Skeletal muscle satellite cell (primary cell): ENCODE measurements at regions not wholly inside any gene's neighbourhood (a gene's known extent, or its start where the extent isn't known, plus 50 kb on each side); places are given as distances from the start of the nearest gene placed in this dataset.
"Not testable (repeated sequence)": the region's sequence is repeated elsewhere in the genome, so short reads cannot be mapped to it uniquely, and the experiment has no call there.

Experiments used
- H3K27me3 ChIP-seq: 2 replicates; pipeline ENCODE4 v1.7.0; 2013; ENCODE audit warnings: low read length; ENCODE audit not compliant: control insufficient read depth, insufficient read depth
- H3K36me3 ChIP-seq: 2 replicates; pipeline ENCODE4 v1.7.0; 2013; ENCODE audit warnings: mild to moderate bottlenecking, control low read depth, low read length; ENCODE audit not compliant: insufficient read depth
- H3K4me1 ChIP-seq: 2 replicates; pipeline ENCODE4 v1.7.0; 2013; ENCODE audit warnings: low read length; ENCODE audit not compliant: control insufficient read depth, insufficient read depth
- H3K4me2 ChIP-seq: 2 replicates; pipeline ENCODE4 v1.7.0; 2013; ENCODE audit warnings: mild to moderate bottlenecking, low read length
- H3K4me3 ChIP-seq: 2 replicates; pipeline ENCODE4 v1.7.0; 2013; ENCODE audit warnings: low read length
- H3K9ac ChIP-seq: 2 replicates; pipeline ENCODE4 v1.7.0; 2013; ENCODE audit warnings: mild to moderate bottlenecking, low read depth, low read length, moderate library complexity
- H3K9me3 ChIP-seq: replicated peaks from 2 replicates; pipeline ENCODE4 v1.7.0; 2013; ENCODE audit warnings: mild to moderate bottlenecking, control low read depth, low read length

DNA sequence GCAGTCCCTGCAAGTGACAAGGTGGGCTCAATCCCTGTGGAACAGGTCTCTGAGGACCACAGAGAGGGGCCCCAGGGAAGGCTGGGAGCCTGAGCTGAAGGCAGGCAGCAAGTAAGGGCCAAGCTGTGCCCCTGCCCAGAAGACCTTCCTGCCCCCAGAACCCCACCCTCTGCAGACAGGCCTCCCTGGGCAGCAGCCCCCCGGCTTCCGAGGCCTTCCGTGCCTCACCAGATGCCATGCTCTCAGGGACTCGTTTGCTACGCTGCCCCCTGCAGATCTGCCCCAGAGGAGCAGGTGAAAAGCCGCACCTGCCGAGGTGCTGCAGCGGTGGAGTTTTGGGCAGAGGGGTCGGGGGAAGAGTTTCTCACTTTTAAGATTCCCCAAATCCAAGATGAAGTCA lies 125.4 kb upstream of the AKAP13 start:
- H3K4me2 ChIP-seq, H3K4me3 ChIP-seq, H3K36me3 ChIP-seq, H3K27me3 ChIP-seq, H3K9ac ChIP-seq, H3K9me3 ChIP-seq, H3K4me1 ChIP-seq: not testable (repeated sequence)

DNA sequence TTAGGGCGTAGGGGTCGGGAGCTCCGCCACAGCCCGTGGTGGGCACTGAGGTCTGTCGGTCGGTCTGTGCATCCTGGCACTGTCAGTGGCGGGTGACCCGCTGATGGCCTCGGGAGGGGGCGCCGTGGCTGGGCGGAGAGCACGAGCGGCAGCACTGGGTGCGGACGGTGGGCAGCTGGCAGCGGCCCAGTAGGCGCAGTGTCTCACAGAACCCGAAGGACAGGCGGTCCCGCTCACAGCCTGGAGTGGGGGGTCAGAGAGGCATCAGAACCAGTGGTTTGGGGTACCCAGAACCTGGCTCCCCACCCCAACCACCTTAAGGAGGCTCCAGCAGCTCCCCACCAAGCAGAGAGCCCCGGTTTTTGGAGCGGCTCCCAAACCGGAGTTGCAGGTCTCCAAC lies 124.9 kb upstream of the AKAP13 start:
- not testable (repeated sequence) for H3K4me1 ChIP-seq, H3K4me2 ChIP-seq, H3K4me3 ChIP-seq, H3K36me3 ChIP-seq, H3K27me3 ChIP-seq, H3K9ac ChIP-seq, H3K9me3 ChIP-seq

DNA sequence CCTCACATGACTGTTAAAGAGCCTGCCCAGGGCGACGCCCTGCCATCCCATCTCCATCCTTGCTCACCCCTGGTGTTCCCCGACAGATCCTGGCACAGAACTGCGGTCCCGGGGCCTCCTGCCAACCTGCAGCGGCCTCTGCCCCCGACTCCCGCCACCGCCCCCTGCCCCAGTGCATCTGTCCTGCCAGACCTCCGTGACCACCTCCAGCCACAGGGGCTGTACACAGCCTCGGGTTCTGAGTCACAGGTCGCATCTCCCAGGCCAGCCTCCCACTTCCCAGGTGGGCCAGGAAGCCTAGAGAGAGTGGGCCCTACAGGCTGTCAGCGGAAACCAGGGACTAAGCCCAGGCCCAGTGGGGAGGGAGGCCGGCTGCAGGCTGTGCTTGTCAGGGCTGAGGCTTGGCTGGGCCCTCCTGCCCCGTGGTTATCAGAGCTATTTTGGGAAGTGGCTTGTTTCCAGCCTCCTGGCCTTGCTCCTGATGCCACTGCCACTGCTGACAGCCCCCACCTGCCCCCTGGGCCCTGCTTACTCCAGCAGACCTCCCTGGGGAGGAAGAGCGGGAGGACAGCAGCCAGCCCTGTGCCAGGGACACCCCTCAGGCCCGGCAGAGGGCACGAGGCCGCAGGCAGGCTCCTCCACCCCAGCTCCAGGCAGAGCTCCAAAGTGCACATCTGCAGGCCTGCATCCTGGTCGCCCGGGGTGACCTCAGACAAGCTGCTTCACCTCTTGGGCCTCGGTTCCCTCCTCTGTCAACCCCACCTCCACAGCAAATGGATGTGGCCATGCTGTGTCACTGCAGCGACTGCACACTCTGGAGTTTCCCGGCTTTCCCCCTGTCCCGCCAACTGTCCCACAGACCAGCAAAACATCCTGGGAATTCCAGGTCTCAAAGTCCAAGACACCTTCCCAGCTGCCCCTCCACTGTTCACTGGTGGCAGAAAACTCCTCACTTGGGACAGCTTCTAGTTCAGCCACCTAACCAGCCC lies 124.1 kb upstream of the AKAP13 start:
- H3K9ac ChIP-seq, H3K4me3 ChIP-seq, H3K9me3 ChIP-seq: not testable (repeated sequence)

DNA sequence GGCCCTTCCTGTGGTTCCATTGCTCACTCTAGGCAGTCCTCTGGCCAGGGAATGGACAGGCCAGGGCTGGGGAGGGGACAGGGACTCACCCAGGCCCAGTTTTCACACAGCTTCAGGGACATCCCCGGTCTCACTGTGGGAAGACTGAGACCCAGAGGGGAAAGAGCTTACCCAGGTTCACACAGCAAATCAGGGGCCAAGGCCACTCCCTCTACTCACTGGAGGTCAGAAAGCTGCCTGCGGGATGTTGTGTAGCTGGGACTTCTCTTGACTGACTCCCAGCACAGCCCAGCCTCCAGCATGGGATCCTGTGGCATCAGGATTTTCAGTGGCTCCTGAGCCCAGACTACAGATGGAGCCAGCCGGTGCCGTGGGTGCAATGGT lies 122.3 kb upstream of the AKAP13 start:
- not testable (repeated sequence) for H3K4me1 ChIP-seq, H3K9ac ChIP-seq, H3K4me3 ChIP-seq, H3K9me3 ChIP-seq, H3K36me3 ChIP-seq, H3K27me3 ChIP-seq, H3K4me2 ChIP-seq

More for the DNA sequence above, 124.1 kb upstream of the AKAP13 start:
- not testable (repeated sequence) for H3K27me3 ChIP-seq, H3K4me1 ChIP-seq, H3K4me2 ChIP-seq, H3K36me3 ChIP-seq

DNA sequence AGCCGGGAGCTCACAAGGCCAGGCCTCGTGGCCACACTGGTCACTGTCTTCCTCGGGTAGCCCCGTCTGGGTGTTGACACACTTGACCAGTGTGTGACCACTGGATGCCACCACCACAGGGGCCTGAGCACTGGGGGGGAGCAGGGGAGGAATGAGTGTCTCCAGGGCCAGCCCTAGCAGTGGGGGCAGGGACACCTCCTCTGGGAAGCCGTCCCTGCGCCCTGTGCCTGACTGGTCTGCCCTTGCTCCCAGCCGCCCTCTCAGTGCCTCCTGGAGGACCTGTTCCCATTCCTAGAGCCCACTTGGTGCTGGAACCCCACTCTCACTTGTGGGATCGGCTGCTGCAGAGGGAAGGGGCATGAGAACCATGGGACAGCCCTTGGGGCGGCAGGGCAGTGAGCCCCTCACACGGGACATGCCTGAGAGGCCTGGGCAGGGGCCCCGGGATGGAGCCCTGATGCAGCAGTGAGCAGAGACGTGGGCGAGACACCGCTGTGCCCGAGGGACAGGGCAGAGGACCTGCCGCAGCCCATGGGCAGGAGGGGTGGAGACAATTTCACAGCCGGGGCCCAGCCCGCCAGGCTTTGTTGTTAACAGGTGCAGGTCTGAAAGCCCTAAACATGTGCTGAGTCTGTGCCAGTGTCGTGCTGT lies 121.7 kb upstream of the AKAP13 start:
- not testable (repeated sequence) for H3K9me3 ChIP-seq, H3K4me3 ChIP-seq

DNA sequence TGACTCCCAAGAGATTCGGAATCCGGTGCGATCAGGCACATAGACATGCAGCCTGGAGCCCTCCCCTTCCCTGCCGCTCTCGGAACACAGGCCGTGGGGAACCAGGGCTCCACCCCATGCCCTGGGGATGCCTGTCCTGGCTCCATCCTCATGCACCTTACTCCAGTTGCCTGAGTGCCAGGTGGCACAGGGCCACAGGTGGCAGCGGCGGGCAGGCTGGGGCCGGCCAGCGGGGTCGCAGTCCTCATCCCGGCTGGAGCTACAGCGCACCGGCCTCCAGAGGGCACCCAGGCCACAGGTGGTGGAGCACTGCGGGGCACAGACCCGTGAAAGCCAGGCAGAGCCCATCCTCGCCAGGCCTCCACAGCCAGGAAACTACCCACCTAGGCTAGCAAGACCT lies 119.9 kb upstream of the AKAP13 start:
- H3K27me3 ChIP-seq, H3K36me3 ChIP-seq, H3K4me3 ChIP-seq, H3K9ac ChIP-seq, H3K4me2 ChIP-seq, H3K4me1 ChIP-seq, H3K9me3 ChIP-seq: not testable (repeated sequence)

More for the DNA sequence above, 121.7 kb upstream of the AKAP13 start:
- not testable (repeated sequence) for H3K4me1 ChIP-seq, H3K27me3 ChIP-seq, H3K9ac ChIP-seq, H3K4me2 ChIP-seq, H3K36me3 ChIP-seq

DNA sequence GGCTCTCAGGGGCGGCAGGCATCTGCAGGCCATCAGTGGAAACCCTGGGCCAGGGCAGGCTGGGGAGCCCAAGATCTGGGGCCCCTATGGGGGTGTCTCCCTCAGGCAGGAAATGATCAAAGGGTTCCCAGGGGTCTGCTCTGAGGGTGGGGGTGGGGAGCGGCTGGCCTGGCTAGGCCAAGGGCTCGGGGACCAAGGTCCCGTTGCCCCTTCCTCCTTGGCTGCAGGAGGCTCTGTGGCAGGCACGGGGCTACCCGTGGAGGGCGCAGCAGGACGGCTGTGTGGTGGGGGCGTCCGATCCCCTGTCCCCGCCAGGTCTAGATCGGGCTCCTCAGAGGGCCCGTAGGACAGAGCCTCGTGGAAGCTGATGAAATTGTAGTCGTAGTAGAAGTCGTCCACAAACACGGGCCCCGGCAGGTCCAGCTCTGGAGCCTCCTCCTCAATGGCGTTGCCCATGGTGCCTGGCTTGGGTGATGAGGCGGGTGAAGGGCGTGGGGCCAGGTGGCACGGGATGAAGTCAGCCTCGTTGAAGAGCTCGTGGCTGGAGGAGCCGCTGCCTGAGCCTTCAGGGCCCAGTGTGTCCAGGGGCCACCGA lies 117.8 kb upstream of the AKAP13 start:
- not testable (repeated sequence) for H3K27me3 ChIP-seq, H3K4me2 ChIP-seq, H3K9ac ChIP-seq, H3K9me3 ChIP-seq, H3K36me3 ChIP-seq, H3K4me1 ChIP-seq, H3K4me3 ChIP-seq

DNA sequence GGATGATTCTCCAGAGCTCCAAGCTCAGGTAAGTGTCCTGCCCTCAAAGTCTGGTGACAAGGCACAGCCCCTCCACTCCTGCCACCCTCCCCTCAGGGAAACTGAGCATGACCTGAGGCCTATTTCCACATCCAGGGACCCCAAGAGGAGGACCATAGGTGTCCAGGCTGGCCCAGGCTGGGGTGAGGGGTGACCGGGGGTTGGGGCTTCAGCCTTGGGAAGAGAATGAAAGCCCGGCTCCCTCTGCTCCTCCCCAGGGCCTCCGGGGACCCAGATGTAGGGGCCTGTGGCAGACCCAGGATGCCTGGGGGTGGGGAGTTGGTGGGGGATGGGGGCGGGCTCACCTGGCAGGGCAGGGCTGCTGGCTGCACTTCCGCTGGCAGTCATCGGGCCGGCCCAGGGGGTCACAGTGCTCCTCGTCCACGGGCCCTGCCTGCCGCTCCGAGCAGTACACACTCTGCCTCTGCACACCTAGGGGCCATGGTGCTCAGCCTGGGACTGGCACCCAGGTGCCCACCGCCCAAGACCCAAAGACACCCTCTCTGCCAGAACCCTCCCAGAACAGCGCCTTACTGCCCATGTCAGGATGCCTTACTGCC lies 116.5 kb upstream of the AKAP13 start:
- H3K27me3 ChIP-seq, H3K4me2 ChIP-seq, H3K9me3 ChIP-seq, H3K9ac ChIP-seq, H3K4me3 ChIP-seq, H3K36me3 ChIP-seq, H3K4me1 ChIP-seq: not testable (repeated sequence)

DNA sequence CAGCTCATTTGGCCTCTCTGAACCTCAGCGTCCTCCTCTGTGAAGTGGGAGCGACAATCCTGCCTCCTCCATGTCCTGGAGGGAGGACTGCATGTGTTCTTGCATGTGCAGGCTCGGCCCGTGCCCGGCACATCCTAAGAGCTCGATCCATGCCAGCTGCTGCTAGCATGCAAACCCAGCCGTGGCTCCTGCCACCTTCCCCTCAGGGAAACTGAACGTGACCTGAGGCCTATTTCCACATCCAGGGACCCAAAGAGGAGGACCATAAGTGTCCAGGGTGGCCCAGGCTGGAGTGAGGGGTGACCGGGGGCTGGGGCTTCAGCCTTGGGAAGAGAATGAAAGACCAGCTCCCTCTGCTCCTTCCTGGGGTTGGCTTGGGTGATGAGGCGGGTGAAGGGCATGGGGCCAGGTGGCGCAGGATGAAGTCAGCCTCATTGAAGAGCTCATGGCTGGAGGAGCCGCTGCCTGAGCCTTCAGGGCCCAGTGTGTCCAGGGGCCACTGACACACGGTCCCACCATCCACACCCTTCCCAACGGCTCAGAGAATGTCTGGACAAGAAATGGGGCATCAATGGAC lies 115.7 kb upstream of the AKAP13 start:
- not testable (repeated sequence) for H3K9me3 ChIP-seq, H3K9ac ChIP-seq, H3K4me3 ChIP-seq, H3K4me1 ChIP-seq, H3K36me3 ChIP-seq, H3K27me3 ChIP-seq, H3K4me2 ChIP-seq

DNA sequence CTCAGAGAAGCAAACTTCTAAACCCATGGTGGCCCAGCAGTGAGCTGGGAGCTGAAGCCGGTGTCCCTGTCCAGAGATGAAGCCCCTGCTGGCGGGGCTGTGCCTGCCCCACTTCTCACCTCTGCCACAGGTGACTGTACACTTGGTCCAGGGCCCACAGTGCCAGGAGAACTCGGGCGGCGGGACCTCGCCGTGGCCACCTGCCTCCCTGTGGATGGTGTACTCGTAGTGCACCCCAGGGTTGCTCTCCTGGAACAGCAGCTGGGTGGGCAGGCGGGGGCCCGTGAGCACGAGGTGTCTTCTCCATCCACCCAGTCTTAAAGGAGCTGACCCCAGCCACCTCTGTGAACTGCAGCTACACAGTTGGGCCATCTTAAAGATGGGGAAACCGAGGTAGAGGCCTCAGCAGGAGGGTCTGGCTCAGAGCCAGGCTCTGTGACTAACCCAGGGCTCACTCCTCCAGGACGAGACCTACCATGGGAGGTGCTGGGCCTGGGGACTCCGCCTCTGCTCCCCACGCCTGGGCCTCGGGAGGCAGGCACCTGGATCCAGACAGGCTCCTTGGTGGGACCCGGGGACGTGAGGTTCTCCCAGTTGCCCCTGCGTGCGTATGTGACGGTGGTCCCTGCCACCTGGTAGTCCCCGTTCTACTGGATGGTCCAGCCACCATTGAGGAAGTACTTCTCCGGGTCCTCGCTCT lies 113.1 kb upstream of the AKAP13 start:
- H3K4me2 ChIP-seq, H3K9ac ChIP-seq, H3K36me3 ChIP-seq, H3K9me3 ChIP-seq, H3K4me3 ChIP-seq, H3K27me3 ChIP-seq, H3K4me1 ChIP-seq: not testable (repeated sequence)
